ENCODE measurements at regions not wholly inside any gene's neighbourhood (a gene's known extent, or its start where the extent isn't known, plus 50 kb on each side); places are given as distances from the start of the nearest gene placed in this dataset.

- TF ChIP-seq ZNF570 (CRISPR knock-in tag; IDR thresholded peaks at IDR 0.05; ENCODE audit: borderline replicate concordance) (no peak), PCBP2 (optimal IDR thresholded peaks at IDR 0.05; ENCODE audit: low read depth, low read length, poor library complexity, severe bottlenecking) (no peak), HDAC6 (IDR thresholded peaks at IDR 0.05; ENCODE audit: low read depth, low read length) (no peak), MLXIP (CRISPR knock-in tag; IDR thresholded peaks at IDR 0.05; ENCODE audit: borderline replicate concordance) (no peak), ZBTB26 (CRISPR knock-in tag; IDR thresholded peaks at IDR 0.05; ENCODE audit: borderline replicate concordance) (no peak), ZKSCAN5 (CRISPR knock-in tag; IDR thresholded peaks at IDR 0.05) (no peak)
Measured at GRCh38 chr15:89024418-89024817, 63.8 kb upstream of the ABHD2 start (continued).

- Histone ChIP-seq H3K9ac (ENCODE audit: insufficient read depth, low read depth, low read length) (no peak overlapping the region), H3K4me2 (ENCODE audit: low read depth, low read length) (no peak overlapping the region), H3K79me2 (ENCODE audit: insufficient read depth, low read length) (no peaks in the 10 kb centered on the region), H3K27me3 (ENCODE audit: control insufficient read depth in 1 of 2, insufficient read depth in 2 of 2, low read length in 2 of 2) (no peaks in the 10 kb centered on the region; a peak in 2 of 5 replicates), H3K4me3 (replicated peaks in 1 of 3; ENCODE audit: insufficient read depth in 1 of 3, low read depth in 2 of 3, low read length in 3 of 3) (no peak overlapping the region), H3K27ac (ENCODE audit: extremely low read length, insufficient read depth, low read length) (no peak overlapping the region), H2AFZ (ENCODE audit: low read length) (no peak overlapping the region), H3K4me1 (ENCODE audit: insufficient read depth, low read length) (no peaks in the 10 kb centered on the region), H3K36me3 (replicated peaks in 1 of 2; ENCODE audit: control insufficient read depth in 1 of 2, insufficient read depth in 2 of 2, low read length in 2 of 2) (no peaks in the 10 kb centered on the region), H3K9me3 (ENCODE audit: low read length) (no peaks in the 10 kb centered on the region), H4K20me1 (ENCODE audit: insufficient read depth, low read length) (no peaks in the 10 kb centered on the region)
- DNase-seq (ENCODE audit: low spot score) = no peak
- in situ Hi-C loops (cut with HindIII; ENCODE audit: extremely low pct_ligation_motif_present, low pct_unique_long_range_greater_than_20kb) (no loop called here), intact Hi-C loops (cut with micrococcal nuclease; ENCODE audit: unreplicated experiment) (no loop called here)
- CTCF ChIA-PET (ENCODE audit: low intra/inter-chr PET ratio, low total read pairs) = no interaction called here
- POLR2A ChIA-PET = no interaction called here
- ATAC-seq = no peak
- no peak for TF ChIP-seq BHLHE40 (IDR thresholded peaks at IDR 0.05; ENCODE audit: low read length)
- TF ChIP-seq ZNF746 (CRISPR knock-in tag; IDR thresholded peaks at IDR 0.05) = no peak
- no peak for TF ChIP-seq ATF6 (CRISPR knock-in tag; conservative IDR thresholded peaks at IDR 0.05)
- no peak for TF ChIP-seq ZNF263 (CRISPR knock-in tag; IDR thresholded peaks at IDR 0.05)
- no peak for TF ChIP-seq ZNF136 (CRISPR knock-in tag; IDR thresholded peaks at IDR 0.05; ENCODE audit: low read depth)
- no peak for FAIRE-seq
- BruUV-seq (replicated peaks) = no TSS peak
Measured at GRCh38 chr15:89026167-89026566, 62.1 kb upstream of the ABHD2 start.
